ENCODE measurements at regions not wholly inside any gene's neighbourhood (a gene's known extent, or its start where the extent isn't known, plus 50 kb on each side); places are given as distances from the start of the nearest gene placed in this dataset.

GRCh38 chr2:47266939-47267710 is 90.8 kb upstream of the CALM2 start:
- ChIA-PET CTCF (ENCODE audit: low intra/inter-chr PET ratio) (no interaction called here), POLR2A (interaction anchor here (0.6 to 1.3 kb wide), 4 partner anchors 10 to 726 kb away, joined by 3 to 6 read pairs (median 4); no protein-coding TSS in a partner anchor)
- H3K9ac ChIP-seq (ENCODE audit: insufficient read depth in 1 of 2, low read depth in 2 of 2, low read length in 2 of 2): peak overlapping the region in 1 of 2 experiments; percentile 47; a peak in 1 of 4 replicates
- FAIRE-seq (no peak), ATAC-seq (no peak), DNase-seq (ENCODE audit: extremely low read depth in 1 of 4, low spot score in 3 of 4) (no peak)
- H3K27me3 ChIP-seq (ENCODE audit: control insufficient read depth in 2 of 2, insufficient read depth in 2 of 2, low read length in 2 of 2): no peaks in the 10 kb centered on the region
- H2AFZ ChIP-seq (ENCODE audit: low read depth, low read length): no peak overlapping the region
- H3K9me3 ChIP-seq (replicated peaks; ENCODE audit: control insufficient read depth, insufficient read depth, low read depth, low read length): no peaks in the 10 kb centered on the region
- H3K27ac ChIP-seq (ENCODE audit: extremely low read depth, low read depth, low read length): no peak overlapping the region
- H3K9me1 ChIP-seq (ENCODE audit: control insufficient read depth, insufficient read depth, low read length): no peaks in the 10 kb centered on the region
- H3K4me2 ChIP-seq (ENCODE audit: insufficient read depth, low read length): no peak overlapping the region
- H3K4me3 ChIP-seq: no peak overlapping the region
- in situ Hi-C loops (cut with MboI) (no loop called here), intact Hi-C loops (cut with micrococcal nuclease) (no loop called here)
- WGBS (ENCODE audit: insufficient coverage, low coverage, missing lambda C conversion rate): 56% methylated on average over 8 of the region's 8 CpGs
- H3K4me1 ChIP-seq (replicated peaks in 1 of 2; ENCODE audit: control insufficient read depth in 2 of 2, insufficient read depth in 2 of 2, low read length in 2 of 2): peaks cover 5 to 16% of the 10 kb centered on the region in 2 experiments
- no peaks in the 10 kb centered on the region for H4K20me1 ChIP-seq (replicated peaks; ENCODE audit: control insufficient read depth, insufficient read depth, low read length)
- no TSS peak for BruUV-seq (replicated peaks)
- H3K36me3 ChIP-seq (ENCODE audit: control insufficient read depth, insufficient read depth, low read length): no peaks in the 10 kb centered on the region
- H3K79me2 ChIP-seq (ENCODE audit: control insufficient read depth, insufficient read depth, low read length): no peaks in the 10 kb centered on the region
- TF ChIP-seq HCFC1 (IDR thresholded peaks at IDR 0.05; ENCODE audit: low read depth, low read length) (no peak), HMGXB4 (CRISPR knock-in tag; IDR thresholded peaks at IDR 0.05) (no peak), NCOA6 (IDR thresholded peaks at IDR 0.05) (no peak), RB1 (IDR thresholded peaks at IDR 0.05; ENCODE audit: low read depth) (no peak), ZFX (CRISPR knock-in tag; IDR thresholded peaks at IDR 0.05) (no peak), RREB1 (CRISPR knock-in tag; IDR thresholded peaks at IDR 0.05) (no peak), PRPF4 (IDR thresholded peaks at IDR 0.05; ENCODE audit: insufficient read depth, low read depth, low read length, poor library complexity, severe bottlenecking) (no peak), MYC (IDR thresholded peaks at IDR 0.05; ENCODE audit: low read depth, low read length) (no peak), MYC (CRISPR knock-in tag; IDR thresholded peaks at IDR 0.05; ENCODE audit: borderline replicate concordance, low read depth) (no peak), MYBL2 (IDR thresholded peaks at IDR 0.05; ENCODE audit: low read depth) (no peak), MYBL2 (CRISPR knock-in tag; IDR thresholded peaks at IDR 0.05; ENCODE audit: borderline replicate concordance) (no peak), ETS1 (conservative IDR thresholded peaks at IDR 0.05; ENCODE audit: control insufficient read depth, low read depth, low read length) (no peak), NR2C2 (CRISPR knock-in tag; IDR thresholded peaks at IDR 0.05) (no peak), NR2C2 (tag; IDR thresholded peaks at IDR 0.05) (no peak)

Measured in K562 (cell line).